GM23338 (cell line): ENCODE measurements at regions not wholly inside any gene's neighbourhood (a gene's known extent, or its start where the extent isn't known, plus 50 kb on each side); places are given as distances from the start of the nearest gene placed in this dataset.

Experiments used
- ATAC-seq: fragments of 200-7000 bp; cut with Tn5 transposase; 3 replicates; pipeline ENCODE4 v1.9.1; 2020
- DNase-seq: peaks from one replicate; pipeline ENCODE4 v3.0.0-alpha.2; 2015; ENCODE audit warnings: low spot score
- H2AFZ ChIP-seq: fragments of 200-600 bp; sonication (generic); 2 replicates; pipeline ENCODE4 v1.8.0; 2016; ENCODE audit warnings: antibody characterized with exemption, mild to moderate bottlenecking, moderate library complexity
- H3F3A ChIP-seq: fragments of 200-600 bp; sonication (generic); replicated peaks from 2 replicates; pipeline ENCODE4 v1.8.0; 2017; ENCODE audit warnings: antibody characterized with exemption, mixed run types, low read depth
- H3K27ac ChIP-seq: fragments of 200-600 bp; sonication (generic); 2 replicates; pipeline ENCODE4 v1.6.1; 2016; ENCODE audit warnings: low read depth
- H3K27me3 ChIP-seq: fragments of 200-600 bp; sonication (generic); 2 replicates; pipeline ENCODE4 v1.8.0; 2016; ENCODE audit warnings: mild to moderate bottlenecking, mixed run types, moderate library complexity; ENCODE audit not compliant: insufficient read depth
- H3K36me3 ChIP-seq: fragments of 200-600 bp; sonication (generic); 2 replicates; pipeline ENCODE4 v1.8.0; 2016; ENCODE audit warnings: mild to moderate bottlenecking; ENCODE audit not compliant: insufficient read depth
- H3K4me1 ChIP-seq: fragments of 200-600 bp; sonication (generic); 2 replicates; pipeline ENCODE4 v1.8.0; 2016; ENCODE audit warnings: mild to moderate bottlenecking, moderate library complexity; ENCODE audit not compliant: insufficient read depth
- H3K4me2 ChIP-seq: fragments of 200-600 bp; sonication (generic); 2 replicates; pipeline ENCODE4 v1.7.1; 2017; ENCODE audit warnings: mixed run types
- H3K4me3 ChIP-seq: fragments of 200-600 bp; sonication (generic); 2 replicates; pipeline ENCODE4 v1.6.1; 2016; ENCODE audit warnings: mixed run types
- H3K79me2 ChIP-seq: fragments of 200-600 bp; sonication (generic); replicated peaks from 2 replicates; pipeline ENCODE4 v1.8.0; 2017; ENCODE audit warnings: mild to moderate bottlenecking; ENCODE audit not compliant: insufficient read depth
- H3K9me2 ChIP-seq: fragments of 200-600 bp; sonication (generic); 2 replicates; pipeline ENCODE4 v1.8.0; 2017; ENCODE audit not compliant: insufficient read depth
- H4K20me1 ChIP-seq: fragments of 200-600 bp; sonication (generic); replicated peaks from 2 replicates; pipeline ENCODE4 v1.8.0; 2017; ENCODE audit warnings: mild to moderate bottlenecking; ENCODE audit not compliant: insufficient read depth
- H3K27ac Mint-ChIP-seq: 2 replicates; pipeline ENCODE4 v1.8.0; 2020; ENCODE audit warnings: inconsistent platforms, mild to moderate bottlenecking, moderate library complexity, mixed read lengths
- H3K27me3 Mint-ChIP-seq: 3 replicates; pipeline ENCODE4 v1.8.0; 2022; ENCODE audit warnings: low read depth, mild to moderate bottlenecking, moderate library complexity, mixed read lengths, inconsistent platforms; ENCODE audit not compliant: insufficient read depth, poor library complexity
- H3K36me3 Mint-ChIP-seq: 3 replicates; pipeline ENCODE4 v1.8.0; 2021; ENCODE audit warnings: low read depth, mild to moderate bottlenecking, inconsistent platforms, moderate library complexity, mixed read lengths
- H3K4me1 Mint-ChIP-seq: 3 replicates; pipeline ENCODE4 v1.8.0; 2020; ENCODE audit warnings: mild to moderate bottlenecking, inconsistent platforms, mixed read lengths
- H3K4me3 Mint-ChIP-seq: 3 replicates; pipeline ENCODE4 v1.8.0; 2021; ENCODE audit warnings: moderate library complexity, mild to moderate bottlenecking, inconsistent platforms, mixed read lengths
- H3K9me3 Mint-ChIP-seq: 3 replicates; pipeline ENCODE4 v1.8.0; 2020; ENCODE audit warnings: moderate library complexity, mild to moderate bottlenecking, inconsistent platforms, mixed read lengths
- CREB1 ChIP-seq: fragments of 250-450 bp; sonication (Bioruptor Pico); IDR thresholded peaks from 2 replicates; pipeline ENCODE4 v1.5.0; 2020; ENCODE audit warnings: low read depth, mild to moderate bottlenecking, moderate library complexity
- EZH2 ChIP-seq: fragments of 200-600 bp; sonication (generic); IDR thresholded peaks from one replicate; pipeline ENCODE4 v1.8.0; 2017; ENCODE audit warnings: antibody characterized with exemption, mild to moderate bottlenecking, low read depth; ENCODE audit not compliant: unreplicated experiment
- EZH2phosphoT487 ChIP-seq: fragments of 200-600 bp; sonication (generic); IDR thresholded peaks from one replicate; pipeline ENCODE4 v1.8.1; 2018; ENCODE audit warnings: antibody characterized with exemption; ENCODE audit not compliant: unreplicated experiment
- JUNB ChIP-seq: IDR thresholded peaks from one replicate; pipeline ENCODE4 v1.6.1; 2016; ENCODE audit warnings: antibody characterized with exemption; ENCODE audit not compliant: unreplicated experiment
- NANOG ChIP-seq: IDR thresholded peaks from 2 replicates; pipeline ENCODE4 v1.6.1; 2016; ENCODE audit warnings: antibody characterized with exemption, borderline replicate concordance
- POLR2AphosphoS5 ChIP-seq: IDR thresholded peaks from 2 replicates; pipeline ENCODE4 v1.6.1; 2016; ENCODE audit warnings: antibody characterized with exemption, low read depth
- STAT1 ChIP-seq: IDR thresholded peaks from one replicate; pipeline ENCODE4 v1.6.1; 2016; ENCODE audit warnings: antibody characterized with exemption; ENCODE audit not compliant: unreplicated experiment
- ZNF114 ChIP-seq: fragments of 250-450 bp; sonication (Bioruptor Pico); IDR thresholded peaks from 2 replicates; pipeline ENCODE4 v1.5.0; 2020; ENCODE audit warnings: mild to moderate bottlenecking, moderate library complexity
- ZNF331 ChIP-seq: fragments of 250-450 bp; sonication (Bioruptor Pico); IDR thresholded peaks from 2 replicates; pipeline ENCODE4 v1.5.0; 2020; ENCODE audit warnings: low read depth, mild to moderate bottlenecking, moderate library complexity
- TF ChIP-seq, protein P1 (sequence below): IDR thresholded peaks from 2 replicates; pipeline ENCODE4 v1.6.1; 2016; ENCODE audit warnings: antibody characterized with exemption
- TF ChIP-seq, protein P2 (sequence below), 2 experiments: fragments of 200-600 bp in 1 of 2; sonication (generic) in 1 of 2; conservative IDR thresholded peaks; 2 replicates each; pipeline versions ENCODE4 v1.5.1 to v1.6.1; 2016 to 2017; ENCODE audit warnings: antibody characterized with exemption in 2 of 2, low read depth in 2 of 2, mild to moderate bottlenecking in 2 of 2, moderate library complexity in 1 of 2
- TF ChIP-seq, protein P3 (sequence below): fragments of 250-450 bp; sonication (Bioruptor Pico); IDR thresholded peaks from 2 replicates; pipeline ENCODE4 v1.5.0; 2020; ENCODE audit warnings: mild to moderate bottlenecking, moderate library complexity
- TF ChIP-seq, protein P4 (sequence below): IDR thresholded peaks from one replicate; pipeline ENCODE4 v1.6.1; 2018; ENCODE audit warnings: antibody characterized with exemption; ENCODE audit not compliant: unreplicated experiment

DNA sequence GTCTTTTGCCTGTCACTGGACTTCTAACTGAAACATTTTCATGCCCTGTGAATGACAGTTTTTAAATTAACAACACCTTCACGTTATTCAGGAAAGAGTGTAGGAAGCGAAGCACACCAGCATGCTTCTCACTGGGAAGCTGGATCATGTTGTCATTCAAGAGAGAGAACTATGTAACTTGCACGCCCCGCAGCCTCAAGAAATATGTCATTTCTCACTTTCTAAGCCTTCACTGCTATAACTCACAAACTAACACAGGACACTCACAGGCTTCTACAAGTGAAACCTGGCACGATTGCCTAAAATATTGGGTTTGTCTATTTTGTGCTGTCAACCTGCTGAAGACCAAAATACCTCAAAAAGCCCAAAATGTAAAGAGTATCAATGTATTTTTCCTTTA lies 466.3 kb downstream of the EFNA5 start:
- H3K79me2 ChIP-seq, result no peaks in the 10 kb centered on the region
- no peak overlapping the region for H3K27ac Mint-ChIP-seq
- H3K36me3 ChIP-seq, result no peaks in the 10 kb centered on the region
- H3K4me2 ChIP-seq, result no peak overlapping the region
- no peaks in the 10 kb centered on the region for H3K27me3 ChIP-seq
- no peaks in the 10 kb centered on the region for H3K4me1 Mint-ChIP-seq
- no peaks in the 10 kb centered on the region for H3K9me3 Mint-ChIP-seq
- no peaks in the 10 kb centered on the region for H4K20me1 ChIP-seq
- no peak overlapping the region for H3K4me3 Mint-ChIP-seq
- no peaks in the 10 kb centered on the region for H3K36me3 Mint-ChIP-seq
- no peak overlapping the region for H2AFZ ChIP-seq
- H3K27me3 Mint-ChIP-seq, result no peaks in the 10 kb centered on the region
- no peaks in the 10 kb centered on the region for H3K9me2 ChIP-seq
- H3K4me1 ChIP-seq, result no peaks in the 10 kb centered on the region
- TF ChIP-seq NANOG (no peak), CREB1 (CRISPR knock-in tag) (no peak), EZH2phosphoT487 (no peak), ZNF331 (no peak), EZH2 (no peak), STAT1 (no peak), ZNF114 (CRISPR knock-in tag) (no peak), POLR2AphosphoS5 (no peak), JUNB (no peak)
- TF ChIP-seq, protein P1, sequence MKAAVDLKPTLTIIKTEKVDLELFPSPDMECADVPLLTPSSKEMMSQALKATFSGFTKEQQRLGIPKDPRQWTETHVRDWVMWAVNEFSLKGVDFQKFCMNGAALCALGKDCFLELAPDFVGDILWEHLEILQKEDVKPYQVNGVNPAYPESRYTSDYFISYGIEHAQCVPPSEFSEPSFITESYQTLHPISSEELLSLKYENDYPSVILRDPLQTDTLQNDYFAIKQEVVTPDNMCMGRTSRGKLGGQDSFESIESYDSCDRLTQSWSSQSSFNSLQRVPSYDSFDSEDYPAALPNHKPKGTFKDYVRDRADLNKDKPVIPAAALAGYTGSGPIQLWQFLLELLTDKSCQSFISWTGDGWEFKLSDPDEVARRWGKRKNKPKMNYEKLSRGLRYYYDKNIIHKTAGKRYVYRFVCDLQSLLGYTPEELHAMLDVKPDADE, result no peak
- TF ChIP-seq, protein P2, sequence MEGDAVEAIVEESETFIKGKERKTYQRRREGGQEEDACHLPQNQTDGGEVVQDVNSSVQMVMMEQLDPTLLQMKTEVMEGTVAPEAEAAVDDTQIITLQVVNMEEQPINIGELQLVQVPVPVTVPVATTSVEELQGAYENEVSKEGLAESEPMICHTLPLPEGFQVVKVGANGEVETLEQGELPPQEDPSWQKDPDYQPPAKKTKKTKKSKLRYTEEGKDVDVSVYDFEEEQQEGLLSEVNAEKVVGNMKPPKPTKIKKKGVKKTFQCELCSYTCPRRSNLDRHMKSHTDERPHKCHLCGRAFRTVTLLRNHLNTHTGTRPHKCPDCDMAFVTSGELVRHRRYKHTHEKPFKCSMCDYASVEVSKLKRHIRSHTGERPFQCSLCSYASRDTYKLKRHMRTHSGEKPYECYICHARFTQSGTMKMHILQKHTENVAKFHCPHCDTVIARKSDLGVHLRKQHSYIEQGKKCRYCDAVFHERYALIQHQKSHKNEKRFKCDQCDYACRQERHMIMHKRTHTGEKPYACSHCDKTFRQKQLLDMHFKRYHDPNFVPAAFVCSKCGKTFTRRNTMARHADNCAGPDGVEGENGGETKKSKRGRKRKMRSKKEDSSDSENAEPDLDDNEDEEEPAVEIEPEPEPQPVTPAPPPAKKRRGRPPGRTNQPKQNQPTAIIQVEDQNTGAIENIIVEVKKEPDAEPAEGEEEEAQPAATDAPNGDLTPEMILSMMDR (conservative IDR thresholded peaks at IDR 0.05; ENCODE audit: low read depth in 2 of 2), result no peak
- TF ChIP-seq, protein P3, sequence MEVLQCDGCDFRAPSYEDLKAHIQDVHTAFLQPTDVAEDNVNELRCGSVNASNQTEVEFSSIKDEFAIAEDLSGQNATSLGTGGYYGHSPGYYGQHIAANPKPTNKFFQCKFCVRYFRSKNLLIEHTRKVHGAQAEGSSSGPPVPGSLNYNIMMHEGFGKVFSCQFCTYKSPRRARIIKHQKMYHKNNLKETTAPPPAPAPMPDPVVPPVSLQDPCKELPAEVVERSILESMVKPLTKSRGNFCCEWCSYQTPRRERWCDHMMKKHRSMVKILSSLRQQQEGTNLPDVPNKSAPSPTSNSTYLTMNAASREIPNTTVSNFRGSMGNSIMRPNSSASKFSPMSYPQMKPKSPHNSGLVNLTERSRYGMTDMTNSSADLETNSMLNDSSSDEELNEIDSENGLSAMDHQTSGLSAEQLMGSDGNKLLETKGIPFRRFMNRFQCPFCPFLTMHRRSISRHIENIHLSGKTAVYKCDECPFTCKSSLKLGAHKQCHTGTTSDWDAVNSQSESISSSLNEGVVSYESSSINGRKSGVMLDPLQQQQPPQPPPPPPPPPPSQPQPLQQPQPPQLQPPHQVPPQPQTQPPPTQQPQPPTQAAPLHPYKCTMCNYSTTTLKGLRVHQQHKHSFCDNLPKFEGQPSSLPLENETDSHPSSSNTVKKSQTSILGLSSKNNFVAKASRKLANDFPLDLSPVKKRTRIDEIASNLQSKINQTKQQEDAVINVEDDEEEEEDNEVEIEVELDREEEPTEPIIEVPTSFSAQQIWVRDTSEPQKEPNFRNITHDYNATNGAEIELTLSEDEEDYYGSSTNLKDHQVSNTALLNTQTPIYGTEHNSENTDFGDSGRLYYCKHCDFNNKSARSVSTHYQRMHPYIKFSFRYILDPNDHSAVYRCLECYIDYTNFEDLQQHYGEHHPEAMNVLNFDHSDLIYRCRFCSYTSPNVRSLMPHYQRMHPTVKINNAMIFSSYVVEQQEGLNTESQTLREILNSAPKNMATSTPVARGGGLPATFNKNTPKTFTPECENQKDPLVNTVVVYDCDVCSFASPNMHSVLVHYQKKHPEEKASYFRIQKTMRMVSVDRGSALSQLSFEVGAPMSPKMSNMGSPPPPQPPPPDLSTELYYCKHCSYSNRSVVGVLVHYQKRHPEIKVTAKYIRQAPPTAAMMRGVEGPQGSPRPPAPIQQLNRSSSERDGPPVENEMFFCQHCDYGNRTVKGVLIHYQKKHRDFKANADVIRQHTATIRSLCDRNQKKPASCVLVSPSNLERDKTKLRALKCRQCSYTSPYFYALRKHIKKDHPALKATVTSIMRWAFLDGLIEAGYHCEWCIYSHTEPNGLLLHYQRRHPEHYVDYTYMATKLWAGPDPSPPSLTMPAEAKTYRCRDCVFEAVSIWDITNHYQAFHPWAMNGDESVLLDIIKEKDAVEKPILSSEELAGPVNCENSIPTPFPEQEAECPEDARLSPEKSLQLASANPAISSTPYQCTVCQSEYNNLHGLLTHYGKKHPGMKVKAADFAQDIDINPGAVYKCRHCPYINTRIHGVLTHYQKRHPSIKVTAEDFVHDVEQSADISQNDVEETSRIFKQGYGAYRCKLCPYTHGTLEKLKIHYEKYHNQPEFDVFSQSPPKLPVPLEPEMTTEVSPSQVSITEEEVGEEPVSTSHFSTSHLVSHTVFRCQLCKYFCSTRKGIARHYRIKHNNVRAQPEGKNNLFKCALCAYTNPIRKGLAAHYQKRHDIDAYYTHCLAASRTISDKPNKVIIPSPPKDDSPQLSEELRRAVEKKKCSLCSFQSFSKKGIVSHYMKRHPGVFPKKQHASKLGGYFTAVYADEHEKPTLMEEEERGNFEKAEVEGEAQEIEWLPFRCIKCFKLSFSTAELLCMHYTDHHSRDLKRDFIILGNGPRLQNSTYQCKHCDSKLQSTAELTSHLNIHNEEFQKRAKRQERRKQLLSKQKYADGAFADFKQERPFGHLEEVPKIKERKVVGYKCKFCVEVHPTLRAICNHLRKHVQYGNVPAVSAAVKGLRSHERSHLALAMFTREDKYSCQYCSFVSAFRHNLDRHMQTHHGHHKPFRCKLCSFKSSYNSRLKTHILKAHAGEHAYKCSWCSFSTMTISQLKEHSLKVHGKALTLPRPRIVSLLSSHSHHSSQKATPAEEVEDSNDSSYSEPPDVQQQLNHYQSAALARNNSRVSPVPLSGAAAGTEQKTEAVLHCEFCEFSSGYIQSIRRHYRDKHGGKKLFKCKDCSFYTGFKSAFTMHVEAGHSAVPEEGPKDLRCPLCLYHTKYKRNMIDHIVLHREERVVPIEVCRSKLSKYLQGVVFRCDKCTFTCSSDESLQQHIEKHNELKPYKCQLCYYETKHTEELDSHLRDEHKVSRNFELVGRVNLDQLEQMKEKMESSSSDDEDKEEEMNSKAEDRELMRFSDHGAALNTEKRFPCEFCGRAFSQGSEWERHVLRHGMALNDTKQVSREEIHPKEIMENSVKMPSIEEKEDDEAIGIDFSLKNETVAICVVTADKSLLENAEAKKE, result no peak
- TF ChIP-seq, protein P4, sequence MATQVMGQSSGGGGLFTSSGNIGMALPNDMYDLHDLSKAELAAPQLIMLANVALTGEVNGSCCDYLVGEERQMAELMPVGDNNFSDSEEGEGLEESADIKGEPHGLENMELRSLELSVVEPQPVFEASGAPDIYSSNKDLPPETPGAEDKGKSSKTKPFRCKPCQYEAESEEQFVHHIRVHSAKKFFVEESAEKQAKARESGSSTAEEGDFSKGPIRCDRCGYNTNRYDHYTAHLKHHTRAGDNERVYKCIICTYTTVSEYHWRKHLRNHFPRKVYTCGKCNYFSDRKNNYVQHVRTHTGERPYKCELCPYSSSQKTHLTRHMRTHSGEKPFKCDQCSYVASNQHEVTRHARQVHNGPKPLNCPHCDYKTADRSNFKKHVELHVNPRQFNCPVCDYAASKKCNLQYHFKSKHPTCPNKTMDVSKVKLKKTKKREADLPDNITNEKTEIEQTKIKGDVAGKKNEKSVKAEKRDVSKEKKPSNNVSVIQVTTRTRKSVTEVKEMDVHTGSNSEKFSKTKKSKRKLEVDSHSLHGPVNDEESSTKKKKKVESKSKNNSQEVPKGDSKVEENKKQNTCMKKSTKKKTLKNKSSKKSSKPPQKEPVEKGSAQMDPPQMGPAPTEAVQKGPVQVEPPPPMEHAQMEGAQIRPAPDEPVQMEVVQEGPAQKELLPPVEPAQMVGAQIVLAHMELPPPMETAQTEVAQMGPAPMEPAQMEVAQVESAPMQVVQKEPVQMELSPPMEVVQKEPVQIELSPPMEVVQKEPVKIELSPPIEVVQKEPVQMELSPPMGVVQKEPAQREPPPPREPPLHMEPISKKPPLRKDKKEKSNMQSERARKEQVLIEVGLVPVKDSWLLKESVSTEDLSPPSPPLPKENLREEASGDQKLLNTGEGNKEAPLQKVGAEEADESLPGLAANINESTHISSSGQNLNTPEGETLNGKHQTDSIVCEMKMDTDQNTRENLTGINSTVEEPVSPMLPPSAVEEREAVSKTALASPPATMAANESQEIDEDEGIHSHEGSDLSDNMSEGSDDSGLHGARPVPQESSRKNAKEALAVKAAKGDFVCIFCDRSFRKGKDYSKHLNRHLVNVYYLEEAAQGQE, result no peak
- no peak overlapping the region for H3K4me3 ChIP-seq
- H3K27ac ChIP-seq, result no peak overlapping the region
- DNase-seq (no peak), ATAC-seq (no peak)
- no peaks in the 10 kb centered on the region for H3F3A ChIP-seq
